B cell (primary cell): ENCODE measurements at regions not wholly inside any gene's neighbourhood (a gene's known extent, or its start where the extent isn't known, plus 50 kb on each side); places are given as distances from the start of the nearest gene placed in this dataset.

Experiments
- EZH2 ChIP-seq: IDR thresholded peaks from 2 replicates; pipeline ENCODE4 v1.6.1; 2012; ENCODE audit warnings: borderline replicate concordance, low read depth, mild to moderate bottlenecking, moderate library complexity, low read length; ENCODE audit not compliant: insufficient read depth, poor library complexity, severe bottlenecking
- TF ChIP-seq, protein P1 (sequence below): fragments of 200-600 bp; IDR thresholded peaks from one replicate; pipeline ENCODE4 v1.8.0; 2022; ENCODE audit warnings: antibody characterized with exemption, mild to moderate bottlenecking

DNA sequence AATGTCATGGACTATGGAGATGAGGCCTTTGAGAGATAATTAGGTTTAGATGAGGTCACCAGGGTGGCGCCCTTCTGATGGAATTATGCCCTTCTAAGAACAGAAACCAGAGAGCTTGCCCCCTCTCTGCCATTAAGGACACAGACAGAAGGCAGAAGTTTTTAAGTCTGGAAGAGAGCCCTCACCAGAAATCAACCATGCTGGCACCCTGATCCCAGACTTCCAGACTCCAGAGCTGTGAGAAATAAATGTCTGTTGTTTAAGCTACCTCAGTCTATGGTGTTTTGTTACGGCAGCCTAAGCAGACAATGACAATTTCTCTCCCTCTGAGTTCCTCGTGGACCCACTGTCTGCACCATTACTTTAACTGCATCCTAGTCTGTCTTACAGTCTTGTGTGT, 382.0 kb downstream of the GXYLT1 start:
- TF ChIP-seq, protein P1, sequence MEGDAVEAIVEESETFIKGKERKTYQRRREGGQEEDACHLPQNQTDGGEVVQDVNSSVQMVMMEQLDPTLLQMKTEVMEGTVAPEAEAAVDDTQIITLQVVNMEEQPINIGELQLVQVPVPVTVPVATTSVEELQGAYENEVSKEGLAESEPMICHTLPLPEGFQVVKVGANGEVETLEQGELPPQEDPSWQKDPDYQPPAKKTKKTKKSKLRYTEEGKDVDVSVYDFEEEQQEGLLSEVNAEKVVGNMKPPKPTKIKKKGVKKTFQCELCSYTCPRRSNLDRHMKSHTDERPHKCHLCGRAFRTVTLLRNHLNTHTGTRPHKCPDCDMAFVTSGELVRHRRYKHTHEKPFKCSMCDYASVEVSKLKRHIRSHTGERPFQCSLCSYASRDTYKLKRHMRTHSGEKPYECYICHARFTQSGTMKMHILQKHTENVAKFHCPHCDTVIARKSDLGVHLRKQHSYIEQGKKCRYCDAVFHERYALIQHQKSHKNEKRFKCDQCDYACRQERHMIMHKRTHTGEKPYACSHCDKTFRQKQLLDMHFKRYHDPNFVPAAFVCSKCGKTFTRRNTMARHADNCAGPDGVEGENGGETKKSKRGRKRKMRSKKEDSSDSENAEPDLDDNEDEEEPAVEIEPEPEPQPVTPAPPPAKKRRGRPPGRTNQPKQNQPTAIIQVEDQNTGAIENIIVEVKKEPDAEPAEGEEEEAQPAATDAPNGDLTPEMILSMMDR: no peak
- TF ChIP-seq EZH2: no peak
